NT2/D1 (cell line): ENCODE measurements at regions not wholly inside any gene's neighbourhood (a gene's known extent, or its start where the extent isn't known, plus 50 kb on each side); places are given as distances from the start of the nearest gene placed in this dataset.

ENCODE experiments used
- SUZ12 ChIP-seq: IDR thresholded peaks from 2 replicates; pipeline ENCODE4 v1.6.1; 2011; ENCODE audit not compliant: insufficient read length, insufficient read depth; ENCODE audit errors: extremely low read depth
- YY1 ChIP-seq: IDR thresholded peaks from 2 replicates; pipeline ENCODE4 v1.6.1; 2011; ENCODE audit not compliant: insufficient read length, insufficient read depth
- ZNF274 ChIP-seq: IDR thresholded peaks from 2 replicates; pipeline ENCODE4 v1.6.1; 2011; ENCODE audit warnings: mild to moderate bottlenecking, low read depth, low read length

- no peak for TF ChIP-seq ZNF274
- TF ChIP-seq YY1, result no peak
- TF ChIP-seq SUZ12, result no peak
Measured at GRCh38 chr2:36088716-36089328, 266.8 kb upstream of the CRIM1 start.
